ENCODE measurements at regions not wholly inside any gene's neighbourhood (a gene's known extent, or its start where the extent isn't known, plus 50 kb on each side); places are given as distances from the start of the nearest gene placed in this dataset.

- no peak for TF ChIP-seq CTCF (IDR thresholded peaks at IDR 0.05)
- no peak for TF ChIP-seq POLR2AphosphoS5 (IDR thresholded peaks at IDR 0.05; ENCODE audit: low read depth, low read length)
- TF ChIP-seq SIN3A (IDR thresholded peaks at IDR 0.05; ENCODE audit: borderline replicate concordance, insufficient read depth, low read depth, low read length) = no peak
Measured at GRCh38 chr18:60740313-60740712, 367.7 kb upstream of the MC4R start.
